ENCODE measurements at regions not wholly inside any gene's neighbourhood (a gene's known extent, or its start where the extent isn't known, plus 50 kb on each side); places are given as distances from the start of the nearest gene placed in this dataset.
A peak's percentile ranks its signal among the peaks of the same experiment; 100 is the strongest.

- DNase-seq, result no peak
These were observed 80.7 kb upstream of the NCAM1 start for GRCh38 chr11:112880495-112880894.

GRCh38 chr11:112881461-112881860, 79.8 kb upstream of the NCAM1 start:
- DNase-seq, result peak; percentile 24

GRCh38 chr11:112882494-112883381, 78.5 kb upstream of the NCAM1 start:
- DNase-seq, result no peak

- DNase-seq, result peak; percentile 3
These were observed 77.0 kb upstream of the NCAM1 start for GRCh38 chr11:112884012-112884767.

- no peak for DNase-seq
These were observed 75.3 kb upstream of the NCAM1 start for GRCh38 chr11:112885744-112886433.

- no peak for DNase-seq
These were observed 74.5 kb upstream of the NCAM1 start for GRCh38 chr11:112886434-112887370.

GRCh38 chr11:112889446-112889845, 71.8 kb upstream of the NCAM1 start:
- no peak for DNase-seq

- DNase-seq, result no peak
These were observed 61.8 kb upstream of the NCAM1 start for GRCh38 chr11:112899235-112900006.

- DNase-seq, result no peak
These were observed 59.3 kb upstream of the NCAM1 start for GRCh38 chr11:112901924-112902323.

GRCh38 chr11:112902361-112903011, 58.7 kb upstream of the NCAM1 start:
- DNase-seq, result no peak

- DNase-seq, result no peak
These were observed 57.9 kb upstream of the NCAM1 start for GRCh38 chr11:112903340-112903739.

- no peak for DNase-seq
These were observed 50.1 kb upstream of the NCAM1 start for GRCh38 chr11:112911124-112911523.
